Pancreas (tissue), 10 donors: ENCODE measurements at regions not wholly inside any gene's neighbourhood (a gene's known extent, or its start where the extent isn't known, plus 50 kb on each side); places are given as distances from the start of the nearest gene placed in this dataset.

Experiments
- ATAC-seq, 4 donors: fragments of 200-7000 bp; cut with Tn5 transposase; one replicate each; pipeline versions ENCODE4 v1.8.0 to v1.9.1; 2020; ENCODE audit warnings: mild to moderate bottlenecking in 4 of 4, moderate library complexity in 4 of 4
- DNase-seq, 6 donors: peaks; one replicate each; pipeline ENCODE4 v3.0.0-alpha.2; 2020
- FAIRE-seq: peaks from 2 replicates; lab custom pipeline; 2012; peaks lifted over from hg19 to GRCh38; lab: Jason Lieb, UNC
- H3K27ac ChIP-seq, 4 donors: fragments of 200-600 bp; sonication (generic); 1 replicate in 3 of 4; 2 replicates in 1 of 4; pipeline versions ENCODE4 v1.5.0 to v1.8.0; 2020
- H3K27me3 ChIP-seq, 4 donors: fragments of 200-600 bp; one replicate each; pipeline ENCODE4 v1.8.0; 2021
- H3K36me3 ChIP-seq, 3 donors: fragments of 200-600 bp; sonication (generic) in 1 of 3; one replicate each; pipeline versions ENCODE4 v1.5.0 to v1.8.0; 2020 to 2021
- H3K4me1 ChIP-seq, 3 donors: fragments of 200-600 bp; one replicate each; pipeline ENCODE4 v1.8.0; 2021
- H3K4me3 ChIP-seq, 4 donors: fragments of 200-600 bp; sonication (generic) in 2 of 4; one replicate each; pipeline versions ENCODE4 v1.5.0 to v1.8.0; 2020 to 2021
- H3K9me3 ChIP-seq, 4 donors: fragments of 200-600 bp; one replicate each; pipeline ENCODE4 v1.8.0; 2021
- CTCF ChIP-seq, 4 donors: fragments of 200-600 bp; sonication (generic) in 3 of 4; IDR thresholded peaks; one replicate each; pipeline versions ENCODE4 v1.5.0 to v1.8.0; 2021; ENCODE audit warnings: antibody characterized with exemption in 4 of 4
- WGBS, 2 donors: extraction: QIAGEN DNeasy Blood & Tissue Kit; methylation state at CpG; one replicate each; pipeline ENCODE4 v1.1.7; 2013; 5-methylcytosine and 5-hydroxymethylcytosine counted together
- intact Hi-C, 3 donors: fragments of 100-400 bp; cut with DNase I; formaldehyde crosslinking; loops; one replicate each; pipeline versions ENCODE4 v1.11.1 to v1.14.2; 2022
- donor health status: healthy with polysubstance abuse.
- donor health status: DM: no; HTN: no; CAD: no; lungs with moderate emphysema.
- donor health status: DM: no; HTN: no; CAD: no.
- donor health status: control.
- donor health status: control.
- donor health status: Bipolar disorder and iron deficiency.
- donor health status: DM: yes; HTN: yes; CAD: no.
- donor health status: DM: no; HTN: no; CAD: no.
- donor health status: DM: no; HTN: no; CAD: no.
- donor health status: DM: yes; HTN: yes; CAD: no.

- Histone ChIP-seq H3K4me3 (no peak overlapping the region), H3K27me3 (no peaks in the 10 kb centered on the region), H3K9me3 (no peaks in the 10 kb centered on the region), H3K27ac (no peak overlapping the region), H3K36me3 (no peaks in the 10 kb centered on the region), H3K4me1 (no peaks in the 10 kb centered on the region)
- TF ChIP-seq CTCF (IDR thresholded peaks at IDR 0.05), result no peak
- intact Hi-C loops, result no loop called here
- DNase-seq (no peak), FAIRE-seq (no peak), ATAC-seq (no peak)
- WGBS, 2 donors, result 70 to 83% methylated on average over 1 of the region's 1 CpG
Observed at GRCh38 chr15:69994429-69995205, 103.1 kb downstream of the TLE3 start.

DNA sequence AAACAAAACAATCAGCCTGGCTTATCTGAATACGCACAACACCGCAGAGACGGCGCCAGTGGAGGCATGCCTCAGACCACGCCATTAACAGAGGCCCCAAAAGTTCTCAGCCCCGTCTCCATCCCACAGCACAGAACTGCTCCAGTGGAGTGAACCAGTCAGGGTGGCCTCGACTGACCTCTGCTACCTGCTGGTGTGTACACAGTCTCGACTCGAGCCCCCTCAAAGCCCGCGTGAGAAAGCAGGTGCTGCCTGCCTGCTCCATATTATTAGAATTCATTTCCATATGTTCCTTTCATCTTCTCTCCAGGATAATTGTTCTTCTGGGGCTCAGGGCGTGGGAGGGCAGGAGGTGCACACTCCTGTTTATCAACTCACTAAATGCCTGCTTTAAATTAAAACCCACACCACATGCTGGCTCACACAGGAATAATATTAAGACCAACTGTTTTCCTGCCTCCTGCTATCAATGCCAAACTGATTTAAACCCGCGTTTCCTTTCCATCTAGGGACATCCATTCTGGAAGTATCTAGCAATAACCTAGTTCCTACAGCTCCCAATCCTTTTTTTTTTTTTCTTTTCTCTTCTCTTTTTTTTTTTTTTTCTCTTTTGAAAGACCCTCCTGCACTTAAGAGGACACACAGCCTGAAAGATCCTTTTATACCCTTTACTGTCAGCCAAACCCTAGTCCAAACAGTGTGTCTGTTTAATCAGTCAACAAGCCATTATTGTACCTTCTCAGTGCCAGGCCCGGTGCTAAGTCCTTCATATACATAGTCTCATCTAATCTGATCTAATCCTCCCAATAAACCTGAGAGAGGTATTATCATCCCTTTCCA lies 101.2 kb downstream of the TLE3 start:
- Histone ChIP-seq H3K9me3 (no peaks in the 10 kb centered on the region), H3K4me3 (no peak overlapping the region), H3K4me1 (no peaks in the 10 kb centered on the region), H3K27me3 (no peaks in the 10 kb centered on the region), H3K27ac (no peak overlapping the region), H3K36me3 (no peaks in the 10 kb centered on the region)
- no peak for ATAC-seq
- DNase-seq, result no peak
- intact Hi-C loops, result no loop called here
- no peak for FAIRE-seq
- TF ChIP-seq CTCF (IDR thresholded peaks at IDR 0.05), result no peak
- WGBS, 2 donors, result 51 to 66% methylated on average over 15 of the region's 15 CpGs

- Histone ChIP-seq H3K4me3 (no peak overlapping the region), H3K27me3 (no peaks in the 10 kb centered on the region), H3K9me3 (no peaks in the 10 kb centered on the region), H3K4me1 (no peaks in the 10 kb centered on the region), H3K36me3 (no peaks in the 10 kb centered on the region), H3K27ac (peak overlapping the region in 1 of 4 donors; percentile 41)
- peak; percentile 75 to 85 (median 84) for ATAC-seq
- peak in 5 of 6 donors; percentile 25 to 64 (median 36) for DNase-seq
- no peak for FAIRE-seq
- intact Hi-C loops, result no loop called here
- no peak for TF ChIP-seq CTCF (IDR thresholded peaks at IDR 0.05)
- WGBS, 2 donors, result 29 to 31% methylated on average over 10 of the region's 10 CpGs
Observed at GRCh38 chr15:69997161-69997485, 100.6 kb downstream of the TLE3 start.
